ENCODE measurements at regions not wholly inside any gene's neighbourhood (a gene's known extent, or its start where the extent isn't known, plus 50 kb on each side); places are given as distances from the start of the nearest gene placed in this dataset.

- Mint-ChIP-seq H3K27me3 (no peaks in the 10 kb centered on the region), H3K4me1 (peaks cover 2% of the 10 kb centered on the region), H3K9me3 (ENCODE audit: low read depth) (no peaks in the 10 kb centered on the region), H3K4me3 (no peak overlapping the region), H3K27ac (no peak overlapping the region), H3K36me3 (no peaks in the 10 kb centered on the region)
- CTCF ChIA-PET, result no interaction called here
- ATAC-seq, result no peak
- no peak for DNase-seq
Measured at GRCh38 chr4:25535701-25536473, 119.8 kb upstream of the SLC34A2 start.

DNA sequence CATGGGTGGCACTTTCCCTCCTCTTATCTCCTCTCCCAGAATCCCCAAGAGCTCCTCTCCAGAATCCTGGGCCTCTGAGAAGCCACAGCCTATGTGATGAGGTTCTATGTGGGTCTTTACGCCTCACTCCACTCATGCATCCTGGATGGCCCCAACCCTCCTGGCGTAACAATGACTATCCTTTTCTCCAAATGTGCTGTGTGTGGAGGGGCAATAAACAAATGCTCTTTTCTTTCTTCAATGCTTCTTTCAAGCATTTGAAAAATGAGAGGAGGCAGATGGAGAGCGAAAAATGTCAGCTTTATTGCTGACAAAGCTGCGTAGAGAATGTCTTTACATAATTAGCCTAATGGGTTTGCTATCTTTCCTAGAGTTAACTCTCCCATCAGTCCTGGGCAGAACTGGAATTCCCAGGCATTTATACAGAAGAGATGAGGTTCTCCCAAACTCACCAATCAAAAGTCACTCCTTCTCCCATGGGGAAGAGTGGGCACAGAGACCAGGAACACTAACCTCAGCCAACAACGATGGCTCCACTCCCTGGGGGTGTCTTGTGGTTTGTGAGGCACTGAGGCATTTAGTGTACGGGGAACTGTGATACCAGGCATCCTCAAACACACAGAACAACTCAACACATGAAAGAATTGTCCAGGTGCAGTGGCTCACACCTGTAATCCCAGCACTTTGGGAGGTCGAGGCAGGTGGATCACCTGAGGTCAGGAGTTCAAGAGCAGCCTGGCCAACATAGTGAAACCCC is 118.9 kb upstream of the SLC34A2 start:
- H3K4me3 Mint-ChIP-seq, result no peak overlapping the region
- H3K36me3 Mint-ChIP-seq, result no peaks in the 10 kb centered on the region
- CTCF ChIA-PET, result no interaction called here
- no peak overlapping the region for H3K27ac Mint-ChIP-seq
- H3K4me1 Mint-ChIP-seq, result peaks cover 2% of the 10 kb centered on the region
- DNase-seq (no peak), ATAC-seq (no peak)
- H3K27me3 Mint-ChIP-seq, result no peaks in the 10 kb centered on the region
- H3K9me3 Mint-ChIP-seq (ENCODE audit: low read depth), result no peaks in the 10 kb centered on the region

DNA sequence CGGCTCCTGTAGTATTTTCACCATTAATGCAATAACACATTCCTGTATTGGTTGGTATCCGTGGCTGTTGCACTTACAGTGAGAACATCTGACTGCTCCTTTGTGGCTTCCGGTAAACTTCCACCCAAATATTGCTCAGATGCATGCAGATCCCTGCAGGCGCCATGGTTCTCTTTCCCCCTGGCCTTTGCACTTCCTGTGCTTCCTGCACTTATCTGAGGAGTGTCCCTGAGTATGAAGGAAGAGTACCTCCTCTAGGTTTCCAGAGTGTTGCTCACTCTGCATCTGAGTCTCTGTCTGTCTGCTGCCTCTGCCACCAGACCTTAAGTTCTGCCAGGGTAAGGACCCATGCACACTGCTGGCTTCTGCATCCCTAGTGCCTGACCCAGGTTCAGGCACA is 117.2 kb upstream of the SLC34A2 start:
- Mint-ChIP-seq H3K27me3 (no peaks in the 10 kb centered on the region), H3K4me1 (no peaks in the 10 kb centered on the region), H3K27ac (no peak overlapping the region), H3K36me3 (no peaks in the 10 kb centered on the region), H3K9me3 (ENCODE audit: low read depth) (no peaks in the 10 kb centered on the region), H3K4me3 (no peak overlapping the region)
- ATAC-seq (no peak), DNase-seq (no peak)
- CTCF ChIA-PET, result no interaction called here

DNA sequence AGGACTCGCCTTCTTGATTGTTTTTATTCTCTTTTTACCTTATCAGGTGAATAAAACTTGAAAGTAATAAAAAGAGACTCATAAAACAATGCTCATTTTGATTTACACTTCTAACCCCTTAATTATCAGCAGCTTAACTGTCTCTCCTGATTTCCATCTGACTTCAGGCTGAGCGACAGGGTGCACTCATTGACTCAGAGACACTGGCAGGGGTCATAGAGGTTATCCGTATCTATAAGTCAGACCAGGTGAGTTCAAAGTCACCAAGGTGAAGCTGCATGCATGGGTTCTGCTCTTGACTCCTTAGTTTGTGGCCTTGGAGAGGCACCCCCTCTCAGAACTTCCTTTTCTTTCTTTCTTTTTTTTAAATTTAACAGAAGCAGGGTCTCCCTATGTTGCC is 116.4 kb upstream of the SLC34A2 start:
- DNase-seq (no peak), ATAC-seq (no peak)
- H3K27ac Mint-ChIP-seq, result no peak overlapping the region
- H3K27me3 Mint-ChIP-seq, result peaks cover 2% of the 10 kb centered on the region
- no peaks in the 10 kb centered on the region for H3K36me3 Mint-ChIP-seq
- H3K9me3 Mint-ChIP-seq (ENCODE audit: low read depth), result no peaks in the 10 kb centered on the region
- H3K4me1 Mint-ChIP-seq, result no peaks in the 10 kb centered on the region
- CTCF ChIA-PET, result no interaction called here
- H3K4me3 Mint-ChIP-seq, result no peak overlapping the region

DNA sequence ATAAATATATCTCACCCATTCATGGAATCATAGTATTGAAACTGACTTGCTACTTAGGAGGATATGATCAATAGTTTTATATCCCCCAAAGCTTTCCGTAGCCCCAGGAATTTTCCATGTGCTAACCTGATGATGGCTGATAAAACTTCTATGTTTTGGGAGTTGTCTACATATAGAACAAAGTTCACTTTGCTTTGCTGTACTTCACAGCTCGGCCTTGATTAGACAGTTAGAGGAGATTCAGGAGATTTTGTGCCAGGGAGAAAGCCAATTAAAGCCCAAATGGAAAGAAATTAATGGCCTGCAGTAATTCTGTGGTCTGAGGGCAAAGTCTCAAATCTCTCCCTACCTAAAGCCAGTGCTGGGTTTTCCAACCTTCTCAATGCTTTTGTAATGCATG is 114.9 kb upstream of the SLC34A2 start:
- CTCF ChIA-PET, result no interaction called here
- H3K27ac Mint-ChIP-seq, result no peak overlapping the region
- no peak overlapping the region for H3K4me3 Mint-ChIP-seq
- ATAC-seq (no peak), DNase-seq (no peak)
- peaks cover 10% of the 10 kb centered on the region for H3K27me3 Mint-ChIP-seq
- H3K36me3 Mint-ChIP-seq, result no peaks in the 10 kb centered on the region
- H3K9me3 Mint-ChIP-seq (ENCODE audit: low read depth), result no peaks in the 10 kb centered on the region
- no peaks in the 10 kb centered on the region for H3K4me1 Mint-ChIP-seq

- CTCF ChIA-PET, result interaction anchor here (0.7 kb wide), 1 partner anchor 181 kb away, joined by 4 read pairs; no protein-coding TSS in a partner anchor
- no peak for ATAC-seq
- no peak for DNase-seq
- Mint-ChIP-seq H3K4me1 (no peaks in the 10 kb centered on the region), H3K36me3 (no peaks in the 10 kb centered on the region), H3K9me3 (ENCODE audit: low read depth) (no peaks in the 10 kb centered on the region), H3K4me3 (no peak overlapping the region), H3K27ac (no peak overlapping the region), H3K27me3 (peaks cover 16% of the 10 kb centered on the region)
Measured at GRCh38 chr4:25547343-25547742, 108.3 kb upstream of the SLC34A2 start.

DNA sequence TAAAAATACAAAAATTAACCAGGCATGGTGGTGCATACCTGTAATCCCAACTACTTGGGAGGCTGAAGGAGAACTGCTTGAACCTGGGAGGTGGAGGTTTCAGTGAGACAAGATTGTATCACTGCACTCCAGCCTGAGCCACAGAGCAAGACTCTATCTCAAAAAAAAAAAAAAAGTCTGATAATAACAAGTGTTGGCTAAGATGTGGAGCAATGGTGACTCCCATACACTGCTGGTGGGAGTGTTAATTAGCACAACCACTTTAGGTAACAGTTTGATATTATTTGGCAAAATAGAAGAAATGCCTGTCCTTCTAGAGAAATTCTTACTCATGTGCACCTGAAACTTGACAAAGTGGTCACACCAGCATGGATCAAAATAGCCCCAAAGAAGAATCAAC is 106.2 kb upstream of the SLC34A2 start:
- Mint-ChIP-seq H3K27me3 (peaks cover 12% of the 10 kb centered on the region), H3K4me3 (no peak overlapping the region), H3K9me3 (ENCODE audit: low read depth) (no peaks in the 10 kb centered on the region), H3K27ac (no peak overlapping the region), H3K4me1 (no peaks in the 10 kb centered on the region), H3K36me3 (no peaks in the 10 kb centered on the region)
- no peak for DNase-seq
- ATAC-seq, result no peak
- CTCF ChIA-PET, result no interaction called here

DNA sequence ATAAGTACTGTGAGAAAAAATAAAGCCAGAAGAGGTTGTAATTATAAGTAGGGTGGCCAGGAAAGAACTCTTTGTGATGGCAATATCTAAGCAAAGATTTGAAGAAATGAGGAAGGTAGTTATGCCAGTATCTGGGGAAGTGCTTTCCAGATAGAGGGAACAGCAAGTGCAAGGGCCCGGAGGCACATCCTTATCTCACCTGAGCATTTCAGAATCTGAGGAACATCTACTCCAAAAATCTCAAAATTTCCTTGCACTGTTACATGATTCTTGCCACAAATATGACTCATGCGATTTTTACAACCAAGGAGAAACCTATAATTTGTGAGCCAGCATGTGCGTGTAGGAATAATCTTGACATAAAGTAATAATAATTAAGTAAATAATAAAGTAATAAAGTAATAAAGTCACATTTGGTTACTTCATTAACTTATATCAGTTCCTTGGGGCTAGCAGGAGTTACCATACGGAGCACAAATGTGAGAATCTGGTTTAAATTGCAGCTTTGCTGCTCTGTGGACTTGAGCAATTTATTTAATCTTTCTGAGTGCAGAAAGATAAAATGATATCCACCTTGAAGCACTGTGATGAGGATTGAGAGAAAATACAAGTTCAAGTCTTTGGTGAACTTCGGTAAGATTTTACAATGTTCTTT is 105.1 kb upstream of the SLC34A2 start:
- peaks cover 6% of the 10 kb centered on the region for H3K27me3 Mint-ChIP-seq
- H3K36me3 Mint-ChIP-seq, result no peaks in the 10 kb centered on the region
- DNase-seq (no peak), ATAC-seq (no peak)
- no peaks in the 10 kb centered on the region for H3K4me1 Mint-ChIP-seq
- H3K27ac Mint-ChIP-seq, result no peak overlapping the region
- CTCF ChIA-PET, result no interaction called here
- H3K4me3 Mint-ChIP-seq, result no peak overlapping the region
- no peaks in the 10 kb centered on the region for H3K9me3 Mint-ChIP-seq (ENCODE audit: low read depth)

- Mint-ChIP-seq H3K4me1 (no peaks in the 10 kb centered on the region), H3K27ac (no peak overlapping the region), H3K36me3 (no peaks in the 10 kb centered on the region), H3K27me3 (peaks cover 3% of the 10 kb centered on the region), H3K4me3 (no peak overlapping the region), H3K9me3 (ENCODE audit: low read depth) (no peaks in the 10 kb centered on the region)
- no peak for DNase-seq
- no peak for ATAC-seq
- CTCF ChIA-PET, result no interaction called here
Measured at GRCh38 chr4:25551605-25552004, 104.0 kb upstream of the SLC34A2 start.

DNA sequence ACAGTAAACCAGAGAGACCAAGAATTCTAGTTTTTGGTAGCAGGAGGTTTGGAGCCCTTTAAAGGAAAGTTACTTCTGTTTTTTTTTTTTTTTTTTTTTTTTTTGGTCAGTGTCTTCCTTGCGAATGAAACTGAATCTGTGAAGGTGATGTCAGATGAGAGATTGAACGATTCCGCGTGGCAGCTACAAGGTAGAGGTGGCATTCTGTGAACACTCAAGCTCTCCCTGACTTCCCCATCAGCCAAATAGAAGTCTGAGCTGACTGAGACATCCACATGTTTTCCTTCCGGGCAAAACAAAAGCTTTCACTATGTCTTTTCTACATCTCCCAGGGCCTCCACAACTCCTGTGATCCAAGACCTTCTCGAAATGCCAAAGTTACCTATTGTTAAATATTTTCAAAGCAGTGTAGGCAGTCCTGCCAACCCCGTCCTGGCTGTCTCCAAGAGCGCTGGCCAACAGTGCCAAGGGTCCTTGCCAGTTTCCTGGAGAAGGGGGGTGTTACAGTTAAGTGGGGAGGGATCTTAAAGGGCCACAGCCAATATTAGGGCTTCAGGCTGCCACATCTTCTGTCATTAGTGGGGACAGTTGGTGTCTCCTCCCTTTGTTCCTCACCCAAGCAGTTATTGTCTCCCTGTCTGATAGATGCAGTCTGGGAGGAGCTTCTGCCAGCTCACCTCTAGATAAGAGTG is 102.9 kb upstream of the SLC34A2 start:
- Mint-ChIP-seq H3K27ac (no peak overlapping the region), H3K4me3 (no peak overlapping the region), H3K4me1 (no peaks in the 10 kb centered on the region), H3K36me3 (no peaks in the 10 kb centered on the region), H3K9me3 (ENCODE audit: low read depth) (no peaks in the 10 kb centered on the region), H3K27me3 (peaks cover 3% of the 10 kb centered on the region)
- ATAC-seq (no peak), DNase-seq (no peak)
- CTCF ChIA-PET, result no interaction called here

DNA sequence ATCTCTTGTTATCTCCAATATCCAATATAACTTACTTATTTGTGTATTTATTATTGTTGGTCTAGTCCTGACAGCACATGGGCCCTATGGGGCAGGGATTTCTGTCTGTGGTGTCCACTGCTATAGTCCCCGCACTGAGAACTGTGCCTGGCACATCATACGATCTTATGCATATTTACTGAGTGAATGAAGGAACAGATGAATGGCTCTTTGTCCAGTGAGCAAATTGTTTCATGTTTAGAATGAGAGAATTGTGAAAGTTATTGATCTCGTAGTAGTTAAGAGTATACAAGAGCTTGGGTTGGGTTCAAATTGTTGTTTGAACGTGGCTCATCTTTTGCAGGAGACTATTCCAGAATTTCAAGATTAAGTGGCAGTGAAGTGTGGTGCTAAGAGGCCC is 96.1 kb upstream of the SLC34A2 start:
- Mint-ChIP-seq H3K4me1 (no peaks in the 10 kb centered on the region), H3K9me3 (ENCODE audit: low read depth) (no peaks in the 10 kb centered on the region), H3K4me3 (no peak overlapping the region), H3K27me3 (no peaks in the 10 kb centered on the region), H3K36me3 (no peaks in the 10 kb centered on the region), H3K27ac (no peak overlapping the region)
- DNase-seq (no peak), ATAC-seq (no peak)
- CTCF ChIA-PET, result no interaction called here

DNA sequence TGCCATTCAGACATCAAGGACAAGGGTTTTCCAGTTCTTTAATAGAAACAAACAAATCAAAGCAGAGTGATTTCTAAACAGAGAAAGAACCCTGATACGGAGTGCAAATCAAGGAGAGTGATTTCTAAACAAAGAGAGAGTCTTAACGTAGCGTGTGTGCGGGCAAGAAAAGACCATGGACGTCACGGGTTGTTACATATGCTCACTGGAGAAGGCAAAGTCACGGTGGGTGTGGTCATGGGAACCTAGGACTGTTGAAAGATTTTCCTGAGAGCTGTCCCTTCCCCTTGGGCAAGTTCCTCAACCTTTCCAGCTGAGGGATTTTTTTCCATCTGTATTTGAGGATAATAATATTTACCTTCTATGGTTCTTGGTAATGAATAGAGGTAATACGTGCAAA is 95.0 kb upstream of the SLC34A2 start:
- DNase-seq (no peak), ATAC-seq (no peak)
- no peaks in the 10 kb centered on the region for H3K27me3 Mint-ChIP-seq
- H3K27ac Mint-ChIP-seq, result no peak overlapping the region
- H3K4me3 Mint-ChIP-seq, result no peak overlapping the region
- H3K36me3 Mint-ChIP-seq, result no peaks in the 10 kb centered on the region
- H3K9me3 Mint-ChIP-seq (ENCODE audit: low read depth), result no peaks in the 10 kb centered on the region
- no peaks in the 10 kb centered on the region for H3K4me1 Mint-ChIP-seq
- CTCF ChIA-PET, result no interaction called here

DNA sequence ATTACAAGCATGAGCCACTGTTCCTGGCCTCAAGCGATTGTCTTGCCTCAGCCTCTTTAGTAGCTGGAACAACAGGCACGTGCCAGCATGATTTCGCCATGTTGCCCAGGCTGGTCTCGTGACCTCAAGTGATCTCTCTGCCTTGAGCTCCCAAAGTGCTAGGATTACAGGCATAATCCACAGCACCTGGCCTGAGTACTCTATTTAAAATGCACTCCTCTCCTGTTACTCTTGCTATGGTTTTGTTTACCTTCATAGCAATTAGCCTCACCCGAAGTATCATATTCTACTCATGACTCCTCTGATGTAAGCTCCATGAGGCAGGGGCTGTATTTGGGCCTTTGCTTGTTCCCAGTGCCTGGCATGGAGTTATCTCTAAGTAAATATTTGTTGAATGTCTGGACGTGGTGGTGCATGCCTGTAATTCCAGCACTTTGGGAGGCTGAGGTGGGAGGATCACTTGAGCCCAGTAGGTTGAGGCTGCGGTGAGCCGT is 92.5 kb upstream of the SLC34A2 start:
- Mint-ChIP-seq H3K27me3 (no peaks in the 10 kb centered on the region), H3K9me3 (ENCODE audit: low read depth) (no peaks in the 10 kb centered on the region), H3K4me1 (no peaks in the 10 kb centered on the region), H3K27ac (no peak overlapping the region), H3K4me3 (no peak overlapping the region), H3K36me3 (no peaks in the 10 kb centered on the region)
- ATAC-seq (no peak), DNase-seq (no peak)
- CTCF ChIA-PET, result no interaction called here
